GM18951 (cell line): ENCODE measurements at regions not wholly inside any gene's neighbourhood (a gene's known extent, or its start where the extent isn't known, plus 50 kb on each side); places are given as distances from the start of the nearest gene placed in this dataset.
"Not testable (repeated sequence)": the region's sequence is repeated elsewhere in the genome, so short reads cannot be mapped to it uniquely, and the experiment has no call there.

Experiments
- POLR2A ChIP-seq: IDR thresholded peaks from 4 replicates; pipeline ENCODE4 v1.6.1; 2011; ENCODE audit warnings: mild to moderate bottlenecking; ENCODE audit not compliant: insufficient read length, insufficient read depth; ENCODE audit errors: extremely low read depth
- in situ Hi-C: fragments of 300-500 bp; cut with MboI; formaldehyde crosslinking; loops from one replicate; pipeline ENCODE4 v1.12.0; 2022; ENCODE audit warnings: low sequenced_read_pairs, mixed read lengths, inconsistent platforms; ENCODE audit not compliant: unreplicated experiment

DNA sequence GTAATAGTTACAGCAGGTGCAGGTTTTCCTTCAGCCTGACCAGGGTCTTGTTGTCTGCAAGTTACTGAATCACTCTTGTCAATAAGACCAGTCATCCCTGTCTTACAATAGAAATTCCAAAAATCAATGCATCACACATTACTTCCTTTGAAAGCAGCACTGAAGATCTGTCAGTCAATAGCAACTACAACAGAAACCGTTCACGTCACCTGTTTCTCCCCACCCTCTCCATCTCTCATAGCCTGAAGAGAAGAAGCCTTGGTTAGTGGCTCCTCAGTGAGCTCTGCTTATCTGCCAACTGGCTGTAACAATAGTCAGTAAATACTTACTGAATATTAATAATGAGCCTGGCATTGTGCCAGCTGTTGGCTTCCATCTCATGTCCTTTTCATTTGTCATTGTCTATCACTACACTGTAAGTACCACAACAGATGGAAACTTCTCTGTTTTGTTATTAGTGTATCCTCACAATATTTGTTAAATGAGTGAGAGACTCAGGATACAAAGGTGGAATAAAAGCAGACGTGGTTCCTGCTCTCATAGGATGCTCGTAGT lies 195.2 kb downstream of the S1PR1 start:
- in situ Hi-C loops = loop anchor here (25.0 kb wide), 1 partner anchor 120 kb away; no protein-coding TSS in a partner anchor
- no peak for TF ChIP-seq POLR2A

DNA sequence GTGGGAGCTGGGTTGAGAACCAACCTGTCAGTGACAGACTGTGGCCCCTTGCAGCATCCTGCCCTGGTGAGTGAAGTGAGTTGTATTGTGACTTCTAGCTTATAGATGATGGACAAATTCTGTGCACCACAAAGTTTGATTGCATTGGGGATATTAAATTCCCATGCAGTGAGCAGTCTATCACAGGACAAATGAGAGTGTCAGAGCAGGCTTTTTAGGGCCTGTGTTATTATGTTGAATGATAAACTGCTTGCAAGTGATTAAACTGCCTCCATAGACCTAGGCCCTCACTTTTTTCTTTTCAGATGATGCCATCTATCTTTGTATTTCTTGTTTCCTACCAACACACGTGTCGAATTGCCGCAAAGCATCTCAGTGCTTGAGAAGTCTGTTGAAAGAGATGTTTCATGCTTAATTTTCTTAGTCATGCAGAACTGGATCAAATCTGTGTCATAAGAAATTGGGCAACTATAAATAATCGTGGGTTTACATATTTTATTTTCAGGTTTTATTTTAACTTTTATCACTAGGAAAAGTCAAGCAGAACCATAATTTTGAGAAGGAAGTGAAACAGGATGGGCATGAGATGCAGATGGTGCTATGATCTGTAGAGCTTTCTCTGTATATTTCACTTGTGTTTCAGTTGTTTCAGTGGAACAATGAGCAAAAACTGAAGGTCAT lies 199.2 kb downstream of the S1PR1 start:
- in situ Hi-C loops = loop anchor here (25.0 kb wide), 1 partner anchor 124 kb away; no protein-coding TSS in a partner anchor
- peak; percentile 13 for TF ChIP-seq POLR2A

DNA sequence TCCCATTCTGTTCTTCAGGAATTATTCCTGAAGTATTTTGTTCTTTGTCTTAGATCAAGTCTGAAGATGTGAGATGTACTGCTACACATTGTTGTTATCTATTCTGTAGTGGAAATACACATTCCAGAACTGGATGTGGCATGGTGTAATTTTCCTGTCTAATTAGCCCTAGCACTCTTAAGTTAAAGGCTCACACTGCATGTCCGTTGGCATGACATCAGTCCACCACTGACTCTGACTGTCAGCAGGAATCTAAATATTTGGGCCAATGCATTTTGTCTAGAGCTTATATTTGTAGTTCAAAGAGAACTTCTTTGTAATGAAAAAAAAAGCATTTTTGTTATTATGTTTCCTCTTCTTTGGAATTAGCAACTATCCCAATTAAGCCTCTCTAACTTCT lies 201.0 kb downstream of the S1PR1 start:
- in situ Hi-C loops = loop anchor here (25.0 kb wide), 1 partner anchor 125 kb away; no protein-coding TSS in a partner anchor
- TF ChIP-seq POLR2A = no peak

DNA sequence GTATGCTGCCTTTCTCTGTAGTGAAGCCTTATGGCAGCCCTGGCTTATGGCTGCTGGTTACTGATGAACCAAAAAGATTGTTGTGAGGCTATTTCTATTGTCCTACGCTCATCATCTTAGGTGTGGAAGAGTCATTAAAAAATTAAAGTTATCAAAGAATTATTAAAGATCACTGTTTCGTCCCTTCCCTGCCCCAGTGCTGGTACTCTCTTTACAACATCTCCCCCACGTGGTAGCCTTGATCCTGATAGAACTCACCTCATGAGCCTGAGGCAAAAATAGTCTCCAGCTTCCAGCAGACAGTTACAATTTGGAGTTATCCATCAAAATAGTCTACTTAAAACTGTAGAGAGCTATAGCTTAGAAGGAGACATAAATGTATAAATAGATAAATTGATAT lies 201.5 kb downstream of the S1PR1 start:
- in situ Hi-C loops = loop anchor here (25.0 kb wide), 1 partner anchor 126 kb away; no protein-coding TSS in a partner anchor

DNA sequence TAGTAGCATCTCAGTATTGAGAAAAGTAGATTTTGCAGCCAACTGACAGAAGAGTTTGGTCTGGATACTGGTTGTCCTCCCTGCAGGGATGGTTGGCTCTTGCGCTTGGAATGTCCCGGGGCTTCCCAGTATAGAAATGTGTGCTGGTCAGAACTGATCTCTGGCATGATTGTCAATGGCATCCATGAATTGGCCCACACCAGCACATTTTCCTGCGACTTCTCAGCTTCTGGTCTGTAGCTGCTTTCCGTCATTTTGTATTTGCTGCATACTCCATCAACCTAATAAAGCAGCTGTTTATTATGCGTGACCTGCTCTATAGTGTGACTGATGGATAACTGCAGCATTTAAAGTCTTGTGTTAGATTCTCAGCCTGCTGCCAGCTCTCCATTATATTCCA lies 203.7 kb downstream of the S1PR1 start:
- in situ Hi-C loops = loop anchor here (10.0 to 25.0 kb wide), 2 partner anchors 128 to 526 kb away; no protein-coding TSS in a partner anchor
- TF ChIP-seq POLR2A = no peak

More for the DNA sequence above, 201.5 kb downstream of the S1PR1 start:
- no peak for TF ChIP-seq POLR2A

DNA sequence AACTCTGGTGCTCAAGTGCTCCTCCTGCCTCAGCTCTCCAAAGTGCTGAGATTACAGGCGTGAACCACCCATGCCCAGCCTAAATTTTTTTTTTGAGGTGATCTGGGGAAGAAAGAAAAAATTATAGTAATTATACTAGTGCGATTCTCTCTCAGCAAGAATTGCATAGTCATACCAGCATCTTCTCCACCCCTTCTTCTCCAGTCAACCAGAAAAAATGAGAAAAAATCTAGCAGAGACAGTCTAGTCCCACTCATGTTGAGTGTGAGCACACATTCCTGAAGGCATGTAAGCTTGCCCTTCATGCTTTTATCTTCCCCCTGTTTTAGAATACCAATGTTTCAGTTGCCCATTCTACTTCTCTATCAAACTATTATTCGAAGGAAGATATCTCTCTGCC lies 207.6 kb downstream of the S1PR1 start:
- in situ Hi-C loops = loop anchor here (10.0 to 25.0 kb wide), 2 partner anchors 132 to 530 kb away; no protein-coding TSS in a partner anchor

DNA sequence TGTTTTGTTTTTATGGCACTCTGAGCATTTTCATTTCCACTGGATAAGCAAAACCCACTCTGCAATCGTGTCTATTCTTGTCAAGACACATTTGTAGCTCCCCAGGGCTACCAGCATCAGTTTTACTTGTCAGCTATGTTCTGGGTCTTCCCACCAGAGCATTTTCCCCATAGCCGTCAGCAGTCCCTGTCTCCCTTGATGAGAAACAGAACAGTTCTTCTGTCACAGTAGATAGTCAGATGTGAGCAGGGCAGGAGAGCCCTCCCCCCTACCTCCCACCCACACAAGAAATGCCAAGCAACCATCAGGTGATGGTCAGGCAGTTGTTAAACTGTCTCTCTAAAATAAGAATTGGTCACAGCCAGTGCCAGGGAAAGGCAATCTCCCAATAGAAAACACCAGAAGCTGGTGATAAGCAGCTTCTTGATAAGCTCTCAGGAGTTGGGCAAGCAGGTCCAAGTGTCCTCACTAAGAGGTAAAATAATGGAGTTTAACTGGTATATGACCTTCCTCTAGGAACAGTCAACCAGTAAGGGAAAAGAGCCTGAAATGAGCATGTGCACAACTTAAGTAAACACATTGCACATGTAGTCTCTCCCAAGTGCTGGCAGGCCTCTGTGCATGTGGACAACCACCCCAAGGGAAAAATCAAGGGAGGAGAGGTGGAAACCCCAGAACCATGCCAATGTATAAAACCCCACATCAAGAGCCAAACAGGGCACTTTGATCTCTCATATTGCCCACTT lies 208.2 kb downstream of the S1PR1 start:
- no peak for TF ChIP-seq POLR2A
- in situ Hi-C loops = loop anchor here (10.0 to 25.0 kb wide), 2 partner anchors 133 to 530 kb away; no protein-coding TSS in a partner anchor

More for the DNA sequence above, 207.6 kb downstream of the S1PR1 start:
- TF ChIP-seq POLR2A = no peak

DNA sequence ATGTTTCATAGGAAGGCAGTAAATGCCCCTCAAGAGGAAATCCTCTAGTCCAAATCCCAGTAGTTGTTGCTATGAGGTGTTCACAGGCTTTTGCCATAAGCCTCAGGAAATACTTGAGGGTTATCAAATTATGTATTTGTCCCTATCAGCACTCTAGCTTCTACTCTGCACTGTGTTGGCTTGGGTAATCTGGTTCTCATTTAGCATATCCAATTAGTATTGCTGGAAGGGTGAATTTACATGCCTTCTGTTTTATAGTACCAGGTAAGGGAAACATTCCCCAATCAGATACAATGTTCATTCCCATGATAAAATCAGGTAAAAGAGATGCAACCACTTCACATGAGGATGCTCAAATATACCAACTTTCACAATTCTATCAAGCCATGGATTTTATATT lies 211.2 kb downstream of the S1PR1 start:
- in situ Hi-C loops = loop anchor here (10.0 to 25.0 kb wide), 2 partner anchors 136 to 533 kb away; no protein-coding TSS in a partner anchor
- no peak for TF ChIP-seq POLR2A

DNA sequence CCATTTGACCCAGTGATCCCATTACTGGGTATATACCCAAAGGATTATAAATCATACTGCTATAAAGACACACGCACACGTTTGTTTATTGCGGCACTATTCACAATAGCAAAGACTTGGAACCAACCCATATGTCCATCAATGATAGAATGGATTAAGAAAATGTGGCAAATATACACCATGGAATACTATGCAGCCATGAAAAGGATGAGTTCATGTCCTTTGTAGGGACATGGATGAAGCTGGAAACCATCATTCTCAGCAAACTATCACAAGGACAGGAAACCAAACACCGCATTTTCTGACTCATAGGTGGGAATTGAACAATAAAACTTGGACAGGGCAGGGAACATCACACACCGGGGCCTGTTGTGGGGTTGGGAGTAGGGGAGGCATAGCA lies 213.9 kb downstream of the S1PR1 start:
- in situ Hi-C loops = not testable (repeated sequence)

DNA sequence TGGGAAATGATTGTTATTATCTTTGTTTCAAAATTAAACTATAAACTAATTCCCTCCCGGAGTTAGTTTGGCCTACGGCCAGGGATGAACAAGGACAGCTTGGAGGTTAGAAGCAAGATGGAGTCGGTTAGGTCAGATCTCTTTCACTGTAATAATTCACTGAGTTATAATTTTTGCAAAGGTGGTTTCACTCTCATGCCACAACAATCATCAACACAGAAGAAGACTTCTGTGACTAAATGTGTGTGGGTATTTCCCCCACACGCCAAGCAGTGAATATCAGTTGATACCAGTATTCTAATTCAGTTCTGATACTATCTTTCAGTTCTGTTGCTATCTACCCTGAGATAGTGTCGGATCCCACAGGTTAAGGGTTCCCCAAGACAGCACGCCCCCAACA lies 215.1 kb downstream of the S1PR1 start:
- in situ Hi-C loops = no loop called here
- TF ChIP-seq POLR2A = no peak

DNA sequence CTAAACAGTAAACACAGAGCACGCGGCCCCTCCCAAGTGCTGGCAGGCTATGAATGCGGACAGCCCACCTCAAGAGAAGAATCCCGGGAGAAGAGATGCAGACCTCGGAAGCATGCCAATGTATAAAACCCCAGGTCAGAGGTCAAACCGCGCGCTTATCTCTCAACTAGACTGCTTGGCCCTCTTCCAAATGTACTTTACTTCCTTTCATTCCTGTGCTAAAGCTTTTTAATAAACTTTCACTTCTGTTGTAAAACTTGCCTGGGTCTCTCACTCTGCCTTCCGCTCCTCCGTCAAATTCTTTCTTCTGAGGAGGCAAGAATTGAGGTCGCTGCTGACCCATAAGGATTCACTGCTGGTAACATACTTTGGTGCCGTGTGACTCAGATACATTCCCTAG lies 216.0 kb downstream of the S1PR1 start:
- TF ChIP-seq POLR2A = no peak
- in situ Hi-C loops = no loop called here

DNA sequence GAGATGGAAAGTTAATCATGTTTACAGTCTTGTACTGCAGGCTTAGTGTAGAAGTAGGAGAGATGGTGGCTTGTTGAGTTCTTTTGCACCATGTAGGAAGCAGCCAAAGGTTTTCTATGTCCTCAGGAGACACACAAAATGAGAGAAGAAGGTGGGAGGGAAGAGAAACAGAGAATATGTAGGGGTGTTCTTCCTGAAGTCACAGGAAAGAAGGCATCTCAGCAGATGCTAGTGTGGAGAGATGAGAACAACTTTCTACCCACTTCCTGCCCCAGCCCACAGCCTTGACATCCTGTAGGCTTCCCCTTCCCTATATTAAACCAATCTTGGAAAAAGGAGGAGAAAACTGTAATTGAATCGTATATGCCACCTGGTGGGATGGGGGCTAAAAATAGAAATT lies 217.0 kb downstream of the S1PR1 start:
- TF ChIP-seq POLR2A = no peak
- in situ Hi-C loops = no loop called here

DNA sequence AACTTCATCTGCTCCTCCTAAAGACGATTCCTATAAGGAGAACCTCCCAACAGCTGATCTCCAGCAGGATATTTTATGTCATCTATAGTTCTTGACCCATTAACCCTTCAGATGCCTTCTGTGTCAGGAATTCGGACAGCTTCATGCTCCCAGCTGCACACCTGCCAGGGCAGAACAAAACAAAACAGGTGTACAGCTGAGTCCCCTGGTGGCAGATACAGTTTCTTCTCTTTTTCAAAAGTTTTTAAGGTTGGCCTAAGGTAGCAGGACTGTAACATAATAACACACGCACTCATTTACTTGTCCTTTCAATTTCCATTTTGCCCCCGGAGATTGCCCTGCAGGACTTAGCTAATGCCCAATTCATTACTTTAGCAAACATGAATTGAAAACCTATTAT lies 218.3 kb downstream of the S1PR1 start:
- TF ChIP-seq POLR2A = no peak
- in situ Hi-C loops = no loop called here
